NB4 (cell line): ENCODE measurements at regions not wholly inside any gene's neighbourhood (a gene's known extent, or its start where the extent isn't known, plus 50 kb on each side); places are given as distances from the start of the nearest gene placed in this dataset.

ENCODE experiments used
- CTCF ChIP-seq: IDR thresholded peaks from one replicate; pipeline ENCODE4 v1.5.1; 2012; ENCODE audit warnings: low read depth, low read length
- MAX ChIP-seq: IDR thresholded peaks from 2 replicates; pipeline ENCODE4 v1.6.1; 2011; ENCODE audit warnings: low read depth, low read length
- MYC ChIP-seq: IDR thresholded peaks from 2 replicates; pipeline ENCODE4 v1.6.1; 2011; ENCODE audit warnings: low read depth, low read length
- POLR2A ChIP-seq: IDR thresholded peaks from 2 replicates; pipeline ENCODE4 v1.6.1; 2011; ENCODE audit warnings: mild to moderate bottlenecking; ENCODE audit not compliant: insufficient read length; ENCODE audit errors: extremely low read depth

- TF ChIP-seq CTCF (no peak), POLR2A (no peak), MAX (no peak), MYC (no peak)
Measured at GRCh38 chr3:109910772-109911171, 573.4 kb upstream of the DPPA4 start.
